Gastroesophageal sphincter (tissue), 3 donors: ENCODE measurements at regions not wholly inside any gene's neighbourhood (a gene's known extent, or its start where the extent isn't known, plus 50 kb on each side); places are given as distances from the start of the nearest gene placed in this dataset.

Experiments
- EP300 ChIP-seq: sonication (generic); formaldehyde crosslinking; IDR thresholded peaks from one replicate; pipeline ENCODE4 v1.6.1; 2017; ENCODE audit warnings: antibody characterized with exemption, mild to moderate bottlenecking
- POLR2A ChIP-seq, 2 donors: fragments of 450-650 bp; IDR thresholded peaks; one replicate each; pipeline ENCODE4 v1.6.1; 2017; ENCODE audit warnings: antibody characterized with exemption in 2 of 2, mild to moderate bottlenecking in 2 of 2, moderate library complexity in 1 of 2
- TF ChIP-seq, protein P1 (sequence below), 4 experiments: fragments of 200-600 bp in 2 of 4; fragments of 450-650 bp in 2 of 4; sonication (generic) in 1 of 4; IDR thresholded peaks; one replicate each; pipeline ENCODE4 v1.5.1; 2017 to 2019; ENCODE audit warnings: antibody characterized with exemption in 4 of 4, mild to moderate bottlenecking in 2 of 4, moderate library complexity in 2 of 4

DNA sequence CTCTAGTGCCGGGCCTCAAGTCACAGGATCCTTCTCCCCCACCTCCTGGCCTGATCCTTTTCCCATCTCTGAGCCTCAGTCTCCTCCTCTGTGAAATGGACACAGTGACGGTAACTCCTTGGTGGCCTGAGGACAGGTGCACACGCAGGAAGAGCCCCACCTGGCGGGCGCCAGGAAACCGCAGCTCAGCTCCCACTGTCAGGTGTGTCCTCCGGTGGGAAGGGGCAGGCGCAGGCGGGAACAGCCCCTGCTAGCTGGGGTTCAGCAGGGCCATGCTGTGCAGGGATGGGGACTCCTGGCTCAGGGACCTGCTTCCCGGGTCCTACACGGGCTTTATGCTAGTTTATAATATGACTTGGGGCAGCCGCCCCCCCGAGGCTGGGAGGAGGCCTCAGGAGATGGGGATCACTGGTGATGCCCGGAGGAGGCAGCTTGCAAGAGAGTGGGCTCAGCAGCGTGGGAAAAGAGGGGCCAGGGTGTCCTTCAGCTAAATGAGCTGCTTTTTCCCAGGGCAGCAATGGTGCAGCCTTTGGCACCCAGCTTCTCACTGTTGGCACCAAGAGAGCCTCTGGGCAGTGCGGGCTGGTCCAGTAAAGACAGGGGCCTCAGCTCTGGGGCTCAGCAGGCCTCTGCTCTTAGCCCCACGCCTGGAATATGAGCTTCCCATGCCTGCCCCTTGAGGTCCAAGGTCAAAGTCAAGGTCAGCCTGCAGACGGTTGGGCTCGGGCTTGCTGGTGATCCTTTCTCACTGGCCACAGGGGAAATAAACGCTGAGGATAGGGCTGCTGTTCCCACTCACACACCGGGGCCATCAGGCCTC lies 68.0 kb upstream of the FAM20C start:
- TF ChIP-seq POLR2A (IDR thresholded peaks at IDR 0.05) (no peak), EP300 (no peak)
- TF ChIP-seq, protein P1, sequence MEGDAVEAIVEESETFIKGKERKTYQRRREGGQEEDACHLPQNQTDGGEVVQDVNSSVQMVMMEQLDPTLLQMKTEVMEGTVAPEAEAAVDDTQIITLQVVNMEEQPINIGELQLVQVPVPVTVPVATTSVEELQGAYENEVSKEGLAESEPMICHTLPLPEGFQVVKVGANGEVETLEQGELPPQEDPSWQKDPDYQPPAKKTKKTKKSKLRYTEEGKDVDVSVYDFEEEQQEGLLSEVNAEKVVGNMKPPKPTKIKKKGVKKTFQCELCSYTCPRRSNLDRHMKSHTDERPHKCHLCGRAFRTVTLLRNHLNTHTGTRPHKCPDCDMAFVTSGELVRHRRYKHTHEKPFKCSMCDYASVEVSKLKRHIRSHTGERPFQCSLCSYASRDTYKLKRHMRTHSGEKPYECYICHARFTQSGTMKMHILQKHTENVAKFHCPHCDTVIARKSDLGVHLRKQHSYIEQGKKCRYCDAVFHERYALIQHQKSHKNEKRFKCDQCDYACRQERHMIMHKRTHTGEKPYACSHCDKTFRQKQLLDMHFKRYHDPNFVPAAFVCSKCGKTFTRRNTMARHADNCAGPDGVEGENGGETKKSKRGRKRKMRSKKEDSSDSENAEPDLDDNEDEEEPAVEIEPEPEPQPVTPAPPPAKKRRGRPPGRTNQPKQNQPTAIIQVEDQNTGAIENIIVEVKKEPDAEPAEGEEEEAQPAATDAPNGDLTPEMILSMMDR (IDR thresholded peaks at IDR 0.05), result no peak
